Astrocyte (in vitro differentiated cells and primary cell): ENCODE measurements at regions not wholly inside any gene's neighbourhood (a gene's known extent, or its start where the extent isn't known, plus 50 kb on each side); places are given as distances from the start of the nearest gene placed in this dataset.

Experiments used
- DNase-seq: peaks from one replicate; pipeline ENCODE4 v3.0.0-alpha.2; 2010; ENCODE audit warnings: low read depth
- FAIRE-seq: peaks from 2 replicates; lab custom pipeline; 2011; peaks lifted over from hg19 to GRCh38; lab: Jason Lieb, UNC
- H2AFZ ChIP-seq: 2 replicates; pipeline ENCODE4 v1.6.0; 2012; ENCODE audit warnings: low read depth, low read length, inconsistent platforms
- H3K27ac ChIP-seq: 2 replicates; pipeline ENCODE4 v1.5.1; 2011; ENCODE audit warnings: low read depth, low read length, inconsistent platforms
- H3K27me3 ChIP-seq: 2 replicates; pipeline ENCODE4 v1.6.0; 2011; ENCODE audit warnings: low read length, inconsistent platforms; ENCODE audit not compliant: insufficient read depth
- H3K36me3 ChIP-seq: 2 replicates; pipeline ENCODE4 v1.5.1; 2011; ENCODE audit warnings: low read length, inconsistent platforms; ENCODE audit not compliant: insufficient read depth
- H3K4me1 ChIP-seq: 2 replicates; pipeline ENCODE4 v1.5.1; 2011; ENCODE audit warnings: low read length, inconsistent platforms; ENCODE audit not compliant: insufficient read depth
- H3K4me2 ChIP-seq: 2 replicates; pipeline ENCODE4 v1.6.0; 2012; ENCODE audit warnings: low read length, inconsistent platforms
- H3K4me3 ChIP-seq: 2 replicates; pipeline ENCODE4 v1.5.1; 2011; ENCODE audit warnings: low read depth, mild to moderate bottlenecking, low read length, inconsistent platforms; ENCODE audit not compliant: insufficient read depth
- H3K79me2 ChIP-seq: 2 replicates; pipeline ENCODE4 v1.6.0; 2012; ENCODE audit warnings: mild to moderate bottlenecking, low read length, inconsistent platforms; ENCODE audit not compliant: insufficient read depth
- H3K9ac ChIP-seq: 2 replicates; pipeline ENCODE4 v1.6.0; 2012; ENCODE audit warnings: mild to moderate bottlenecking, low read length, inconsistent platforms
- H3K9me3 ChIP-seq: 2 replicates; pipeline ENCODE4 v1.5.1; 2012; ENCODE audit warnings: low read depth, mild to moderate bottlenecking, low read length, inconsistent platforms; ENCODE audit not compliant: insufficient read depth
- H4K20me1 ChIP-seq: 2 replicates; pipeline ENCODE4 v1.6.0; 2012; ENCODE audit warnings: low read length, inconsistent platforms; ENCODE audit not compliant: insufficient read depth
- H3K27ac Mint-ChIP-seq: one replicate; pipeline ENCODE4 v1.8.0; 2021; ENCODE audit warnings: mild to moderate bottlenecking, mixed read lengths; ENCODE audit not compliant: unreplicated experiment
- H3K27me3 Mint-ChIP-seq: one replicate; pipeline ENCODE4 v1.8.0; 2021; ENCODE audit warnings: low read depth, mixed read lengths; ENCODE audit not compliant: unreplicated experiment
- H3K36me3 Mint-ChIP-seq: one replicate; pipeline ENCODE4 v1.8.0; 2021; ENCODE audit warnings: low read depth, mixed read lengths; ENCODE audit not compliant: unreplicated experiment
- H3K4me1 Mint-ChIP-seq: one replicate; pipeline ENCODE4 v1.8.0; 2021; ENCODE audit warnings: low read depth, mixed read lengths; ENCODE audit not compliant: unreplicated experiment
- H3K4me3 Mint-ChIP-seq: one replicate; pipeline ENCODE4 v1.8.0; 2021; ENCODE audit warnings: mild to moderate bottlenecking, moderate library complexity, mixed read lengths; ENCODE audit not compliant: unreplicated experiment
- H3K9me3 Mint-ChIP-seq: one replicate; pipeline ENCODE4 v1.8.0; 2021; ENCODE audit warnings: mild to moderate bottlenecking, mixed read lengths; ENCODE audit not compliant: unreplicated experiment
- CTCF ChIP-seq: IDR thresholded peaks from 2 replicates; pipeline ENCODE4 v1.5.1; 2011; ENCODE audit warnings: low read depth, mild to moderate bottlenecking, inconsistent platforms, low read length, moderate library complexity; ENCODE audit not compliant: insufficient read depth
- EZH2 ChIP-seq: IDR thresholded peaks from 2 replicates; pipeline ENCODE4 v1.6.1; 2012; ENCODE audit warnings: mild to moderate bottlenecking, low read length, inconsistent platforms; ENCODE audit not compliant: insufficient read depth

- H3K27me3 Mint-ChIP-seq = no peaks in the 10 kb centered on the region
- no peak overlapping the region for H3K4me2 ChIP-seq
- no peak for FAIRE-seq
Observed at GRCh38 chr10:120394446-120394845, 62.6 kb upstream of the PLPP4 start.

GRCh38 chr10:120396228-120396627 is 60.8 kb upstream of the PLPP4 start:
- Histone ChIP-seq H4K20me1 (no peaks in the 10 kb centered on the region), H3K4me3 (no peak overlapping the region), H3K36me3 (no peaks in the 10 kb centered on the region), H3K9ac (no peak overlapping the region), H3K4me2 (no peak overlapping the region), H3K9me3 (no peaks in the 10 kb centered on the region), H3K27me3 (no peaks in the 10 kb centered on the region), H3K4me1 (no peaks in the 10 kb centered on the region), H3K79me2 (no peaks in the 10 kb centered on the region), H2AFZ (no peak overlapping the region), H3K27ac (no peak overlapping the region)
- Mint-ChIP-seq H3K4me1 (peaks cover 17% of the 10 kb centered on the region), H3K27ac (no peak overlapping the region), H3K4me3 (no peak overlapping the region), H3K9me3 (peaks cover 12% of the 10 kb centered on the region), H3K27me3 (no peaks in the 10 kb centered on the region), H3K36me3 (no peaks in the 10 kb centered on the region)
- no peak for FAIRE-seq
- TF ChIP-seq CTCF = no peak
- TF ChIP-seq EZH2 = no peak
- no peak for DNase-seq

More at GRCh38 chr10:120394446-120394845, 62.6 kb upstream of the PLPP4 start:
- Histone ChIP-seq H3K9ac (no peak overlapping the region), H3K27me3 (no peaks in the 10 kb centered on the region), H3K27ac (no peak overlapping the region), H3K9me3 (no peaks in the 10 kb centered on the region), H3K36me3 (no peaks in the 10 kb centered on the region), H3K79me2 (no peaks in the 10 kb centered on the region), H2AFZ (no peak overlapping the region), H4K20me1 (no peaks in the 10 kb centered on the region), H3K4me3 (no peak overlapping the region), H3K4me1 (no peaks in the 10 kb centered on the region)
- TF ChIP-seq CTCF (no peak), EZH2 (no peak)
- Mint-ChIP-seq H3K4me3 (no peak overlapping the region), H3K36me3 (no peaks in the 10 kb centered on the region), H3K9me3 (peaks cover 9% of the 10 kb centered on the region), H3K27ac (no peak overlapping the region), H3K4me1 (peaks cover 15% of the 10 kb centered on the region)
- peak; percentile 46 for DNase-seq

GRCh38 chr10:120398180-120398579 is 58.8 kb upstream of the PLPP4 start:
- TF ChIP-seq EZH2 (no peak), CTCF (no peak)
- no peak overlapping the region for H3K4me2 ChIP-seq
- H3K79me2 ChIP-seq = no peaks in the 10 kb centered on the region
- DNase-seq = no peak
- no peak overlapping the region for H3K27ac ChIP-seq
- H2AFZ ChIP-seq = no peak overlapping the region
- H3K9me3 Mint-ChIP-seq = peaks cover 14% of the 10 kb centered on the region
- H3K36me3 ChIP-seq = no peaks in the 10 kb centered on the region
- no peaks in the 10 kb centered on the region for H3K27me3 Mint-ChIP-seq
- H3K9ac ChIP-seq = no peak overlapping the region
- H4K20me1 ChIP-seq = no peaks in the 10 kb centered on the region
- H3K4me1 ChIP-seq = peaks cover 9% of the 10 kb centered on the region
- H3K27ac Mint-ChIP-seq = no peak overlapping the region
- peaks cover 23% of the 10 kb centered on the region for H3K4me1 Mint-ChIP-seq
- no peaks in the 10 kb centered on the region for H3K27me3 ChIP-seq
- H3K4me3 Mint-ChIP-seq = no peak overlapping the region
- FAIRE-seq = no peak
- H3K36me3 Mint-ChIP-seq = no peaks in the 10 kb centered on the region
- H3K4me3 ChIP-seq = no peak overlapping the region
- no peaks in the 10 kb centered on the region for H3K9me3 ChIP-seq
